Loucy (cell line): ENCODE measurements at regions not wholly inside any gene's neighbourhood (a gene's known extent, or its start where the extent isn't known, plus 50 kb on each side); places are given as distances from the start of the nearest gene placed in this dataset.

ENCODE experiments used
- H2AFZ ChIP-seq: fragments of 200-600 bp; sonication (generic); 2 replicates; pipeline ENCODE4 v1.6.0; 2016; ENCODE audit warnings: antibody characterized with exemption, mild to moderate bottlenecking, low read length, moderate library complexity
- H3F3A ChIP-seq: fragments of 200-600 bp; 2 replicates; pipeline ENCODE4 v1.6.0; 2016; ENCODE audit warnings: antibody characterized with exemption, low read depth, mild to moderate bottlenecking
- H3K27me3 ChIP-seq: fragments of 200-600 bp; sonication (generic); 2 replicates; pipeline ENCODE4 v1.6.1; 2014; ENCODE audit warnings: low read length, mild to moderate bottlenecking; ENCODE audit not compliant: insufficient read depth, poor library complexity, severe bottlenecking
- H3K36me3 ChIP-seq: fragments of 200-600 bp; sonication (generic); 2 replicates; pipeline ENCODE4 v1.6.1; 2016; ENCODE audit warnings: low read length; ENCODE audit not compliant: insufficient read depth
- H3K4me1 ChIP-seq: fragments of 200-600 bp; sonication (generic); 2 replicates; pipeline ENCODE4 v1.5.1; 2014; ENCODE audit warnings: low read length, mild to moderate bottlenecking; ENCODE audit not compliant: insufficient read depth, poor library complexity, severe bottlenecking
- H3K4me2 ChIP-seq: fragments of 200-600 bp; sonication (generic); 2 replicates; pipeline ENCODE4 v1.6.0; 2014; ENCODE audit warnings: antibody characterized with exemption, low read length, low read depth, mild to moderate bottlenecking; ENCODE audit not compliant: poor library complexity, severe bottlenecking
- H3K4me3 ChIP-seq: fragments of 200-600 bp; sonication (generic); 2 replicates; pipeline ENCODE4 v1.5.1; 2014; ENCODE audit warnings: low read length, mild to moderate bottlenecking, mixed read lengths; ENCODE audit not compliant: poor library complexity, severe bottlenecking
- H3K79me2 ChIP-seq: fragments of 200-600 bp; sonication (generic); 2 replicates; pipeline ENCODE4 v1.6.1; 2014; ENCODE audit warnings: low read length; ENCODE audit not compliant: insufficient read depth
- H3K9ac ChIP-seq: fragments of 200-600 bp; sonication (generic); 2 replicates; pipeline ENCODE4 v1.6.0; 2014; ENCODE audit warnings: mild to moderate bottlenecking, low read depth, low read length, moderate library complexity; ENCODE audit not compliant: poor library complexity, severe bottlenecking
- H3K9me2 ChIP-seq: fragments of 200-600 bp; sonication (generic); replicated peaks from 2 replicates; pipeline ENCODE4 v1.6.1; 2016; ENCODE audit warnings: low read depth, low read length, mixed read lengths
- H3K9me3 ChIP-seq: fragments of 200-600 bp; sonication (generic); 2 replicates; pipeline ENCODE4 v1.6.1; 2014; ENCODE audit warnings: mild to moderate bottlenecking, antibody characterized with exemption, low read length, low read depth; ENCODE audit not compliant: insufficient read depth
- H4K20me1 ChIP-seq: fragments of 200-600 bp; sonication (generic); 2 replicates; pipeline ENCODE4 v1.6.0; 2014; ENCODE audit warnings: antibody characterized with exemption, low read length, mild to moderate bottlenecking; ENCODE audit not compliant: insufficient read depth, poor library complexity, severe bottlenecking
- EZH2phosphoT487 ChIP-seq: fragments of 200-600 bp; IDR thresholded peaks from 2 replicates; pipeline ENCODE4 v1.6.1; 2018; ENCODE audit warnings: antibody characterized with exemption, mild to moderate bottlenecking, moderate library complexity, borderline replicate concordance
- TF ChIP-seq, protein P1 (sequence below): fragments of 200-600 bp; sonication (generic); conservative IDR thresholded peaks from 2 replicates; pipeline ENCODE4 v1.5.1; 2014; ENCODE audit warnings: mild to moderate bottlenecking, antibody characterized with exemption, low read length

DNA sequence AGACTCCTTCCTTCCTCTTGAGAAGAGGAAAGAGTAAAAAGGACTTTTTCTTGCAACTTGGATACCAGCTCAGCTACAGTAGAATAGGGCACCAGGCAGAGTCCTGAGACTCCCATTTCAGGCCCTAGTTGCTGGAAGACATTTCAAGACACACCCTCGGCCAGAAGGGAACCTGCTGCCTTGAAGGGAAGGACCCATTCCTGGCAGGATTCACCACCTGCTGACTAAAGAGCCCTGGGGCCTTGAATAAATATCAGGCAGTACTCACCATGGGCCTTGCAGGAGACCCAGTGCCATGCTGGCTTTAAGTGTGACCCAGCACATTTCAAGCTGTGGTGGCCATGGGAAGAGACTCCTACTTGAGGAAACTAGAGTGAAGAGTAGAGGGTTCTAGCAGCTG lies 317.6 kb downstream of the DKK2 start:
- Histone ChIP-seq H3F3A (no peaks in the 10 kb centered on the region), H2AFZ (no peak overlapping the region), H3K36me3 (no peaks in the 10 kb centered on the region), H3K4me3 (no peak overlapping the region), H3K9ac (no peak overlapping the region), H4K20me1 (no peaks in the 10 kb centered on the region), H3K27me3 (no peaks in the 10 kb centered on the region), H3K4me1 (no peaks in the 10 kb centered on the region), H3K9me2 (0 out of 2 replicates have a peak, but pooled peaks cover 5% of the 10 kb centered on the region), H3K4me2 (no peak overlapping the region), H3K79me2 (no peaks in the 10 kb centered on the region), H3K9me3 (no peaks in the 10 kb centered on the region)
- TF ChIP-seq EZH2phosphoT487, result no peak
- TF ChIP-seq, protein P1, sequence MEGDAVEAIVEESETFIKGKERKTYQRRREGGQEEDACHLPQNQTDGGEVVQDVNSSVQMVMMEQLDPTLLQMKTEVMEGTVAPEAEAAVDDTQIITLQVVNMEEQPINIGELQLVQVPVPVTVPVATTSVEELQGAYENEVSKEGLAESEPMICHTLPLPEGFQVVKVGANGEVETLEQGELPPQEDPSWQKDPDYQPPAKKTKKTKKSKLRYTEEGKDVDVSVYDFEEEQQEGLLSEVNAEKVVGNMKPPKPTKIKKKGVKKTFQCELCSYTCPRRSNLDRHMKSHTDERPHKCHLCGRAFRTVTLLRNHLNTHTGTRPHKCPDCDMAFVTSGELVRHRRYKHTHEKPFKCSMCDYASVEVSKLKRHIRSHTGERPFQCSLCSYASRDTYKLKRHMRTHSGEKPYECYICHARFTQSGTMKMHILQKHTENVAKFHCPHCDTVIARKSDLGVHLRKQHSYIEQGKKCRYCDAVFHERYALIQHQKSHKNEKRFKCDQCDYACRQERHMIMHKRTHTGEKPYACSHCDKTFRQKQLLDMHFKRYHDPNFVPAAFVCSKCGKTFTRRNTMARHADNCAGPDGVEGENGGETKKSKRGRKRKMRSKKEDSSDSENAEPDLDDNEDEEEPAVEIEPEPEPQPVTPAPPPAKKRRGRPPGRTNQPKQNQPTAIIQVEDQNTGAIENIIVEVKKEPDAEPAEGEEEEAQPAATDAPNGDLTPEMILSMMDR, result no peak

DNA sequence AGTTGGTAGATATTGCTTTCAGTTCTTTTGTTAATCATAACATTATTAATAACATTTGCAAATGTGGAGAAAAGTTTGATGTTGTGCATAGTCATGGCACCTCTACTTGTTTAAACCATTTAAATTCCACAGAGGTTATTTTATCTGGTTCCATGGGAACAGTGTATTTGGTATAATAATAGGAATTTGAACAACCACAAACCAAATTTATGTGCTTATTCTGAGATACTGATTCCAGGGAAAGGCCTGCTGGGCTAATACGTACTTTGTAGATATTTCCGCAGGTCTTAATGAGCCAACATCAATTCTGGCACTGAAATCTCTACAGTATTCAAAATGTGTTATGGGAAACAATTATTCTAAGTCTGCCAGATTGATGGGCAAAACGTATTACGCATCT lies 319.0 kb downstream of the DKK2 start:
- no peak overlapping the region for H3K4me2 ChIP-seq
- no peak overlapping the region for H2AFZ ChIP-seq

DNA sequence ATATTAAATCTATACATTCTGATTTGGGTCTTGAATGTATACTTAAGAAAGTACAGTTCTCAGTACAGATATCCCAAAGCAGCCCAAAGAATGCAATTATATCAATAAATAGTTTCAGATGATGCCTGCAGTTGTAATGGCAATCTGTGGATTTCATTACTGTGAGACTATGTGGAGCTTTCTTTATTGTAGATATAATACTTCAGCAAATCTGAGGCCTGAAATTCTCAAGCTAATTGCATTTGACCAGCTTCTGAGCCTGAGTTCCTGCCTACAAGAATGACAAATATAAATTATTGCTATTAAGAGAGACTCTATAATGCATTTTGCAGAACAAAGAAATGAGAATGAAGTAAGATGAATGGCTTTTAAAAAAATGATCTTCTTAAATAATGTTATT lies 320.3 kb downstream of the DKK2 start:
- Histone ChIP-seq H3K4me1 (no peaks in the 10 kb centered on the region), H3K4me2 (no peak overlapping the region), H2AFZ (no peak overlapping the region), H3K9ac (no peak overlapping the region), H3K9me2 (0 out of 2 replicates have a peak, but pooled peaks cover 5% of the 10 kb centered on the region), H3K27me3 (no peaks in the 10 kb centered on the region), H3F3A (no peaks in the 10 kb centered on the region), H3K4me3 (no peak overlapping the region), H3K9me3 (no peaks in the 10 kb centered on the region), H4K20me1 (no peaks in the 10 kb centered on the region), H3K36me3 (no peaks in the 10 kb centered on the region), H3K79me2 (no peaks in the 10 kb centered on the region)
- TF ChIP-seq, protein P1, result no peak
- no peak for TF ChIP-seq EZH2phosphoT487

More for the DNA sequence above, 319.0 kb downstream of the DKK2 start:
- H4K20me1 ChIP-seq, result no peaks in the 10 kb centered on the region
- no peaks in the 10 kb centered on the region for H3K79me2 ChIP-seq
- no peaks in the 10 kb centered on the region for H3F3A ChIP-seq
- no peaks in the 10 kb centered on the region for H3K9me3 ChIP-seq
- TF ChIP-seq, protein P1, result no peak
- TF ChIP-seq EZH2phosphoT487, result no peak
- no peaks in the 10 kb centered on the region for H3K27me3 ChIP-seq
- H3K9me2 ChIP-seq, result 0 out of 2 replicates have a peak, but pooled peaks cover 5% of the 10 kb centered on the region
- H3K4me1 ChIP-seq, result no peaks in the 10 kb centered on the region
- H3K9ac ChIP-seq, result no peak overlapping the region
- no peak overlapping the region for H3K4me3 ChIP-seq
- no peaks in the 10 kb centered on the region for H3K36me3 ChIP-seq
